Trophoblast cell (in vitro differentiated cells and primary cell): ENCODE measurements at regions not wholly inside any gene's neighbourhood (a gene's known extent, or its start where the extent isn't known, plus 50 kb on each side); places are given as distances from the start of the nearest gene placed in this dataset.
"Not testable (repeated sequence)": the region's sequence is repeated elsewhere in the genome, so short reads cannot be mapped to it uniquely, and the experiment has no call there.

Source experiments
- DNase-seq, 2 donors: peaks; one replicate each; pipeline ENCODE4 v3.0.0-alpha.2; 2016
- H2AFZ ChIP-seq: 2 replicates; pipeline ENCODE4 v1.6.1; 2013; ENCODE audit warnings: low read length, moderate library complexity, mild to moderate bottlenecking; ENCODE audit not compliant: insufficient read depth, poor library complexity
- H2AK5ac ChIP-seq: 2 replicates; pipeline ENCODE4 v1.6.1; 2013; ENCODE audit warnings: mild to moderate bottlenecking, low read length
- H2BK120ac ChIP-seq: 2 replicates; pipeline ENCODE4 v1.6.1; 2013; ENCODE audit warnings: low read length, mild to moderate bottlenecking, moderate library complexity; ENCODE audit not compliant: insufficient read depth, poor library complexity
- H2BK12ac ChIP-seq: 2 replicates; pipeline ENCODE4 v1.6.1; 2013; ENCODE audit warnings: mild to moderate bottlenecking, low read length, moderate library complexity
- H2BK5ac ChIP-seq: 2 replicates; pipeline ENCODE4 v1.6.1; 2013; ENCODE audit warnings: low read length, low read depth, moderate library complexity, mild to moderate bottlenecking; ENCODE audit not compliant: poor library complexity
- H3K14ac ChIP-seq: 2 replicates; pipeline ENCODE4 v1.6.1; 2013; ENCODE audit warnings: mild to moderate bottlenecking, low read length
- H3K18ac ChIP-seq: 2 replicates; pipeline ENCODE4 v1.6.1; 2013; ENCODE audit warnings: mild to moderate bottlenecking, low read length
- H3K23ac ChIP-seq: 2 replicates; pipeline ENCODE4 v1.6.1; 2013; ENCODE audit warnings: low read length
- H3K27ac ChIP-seq: 2 replicates; pipeline ENCODE4 v1.5.1; 2013; ENCODE audit warnings: low read depth, mild to moderate bottlenecking, inconsistent platforms, low read length, moderate library complexity
- H3K27me3 ChIP-seq: 2 replicates; pipeline ENCODE4 v1.6.1; 2013; ENCODE audit warnings: inconsistent platforms, mild to moderate bottlenecking, low read length, moderate library complexity; ENCODE audit not compliant: insufficient read depth
- H3K36me3 ChIP-seq, 2 experiments: 1 replicate in 1 of 2; 2 replicates in 1 of 2; pipeline ENCODE4 v1.6.1; 2013; ENCODE audit warnings: low read length in 2 of 2, mild to moderate bottlenecking in 2 of 2, moderate library complexity in 1 of 2; ENCODE audit not compliant: insufficient read depth in 2 of 2, control insufficient read depth in 1 of 2
- H3K4ac ChIP-seq: 2 replicates; pipeline ENCODE4 v1.6.1; 2013; ENCODE audit warnings: low read depth, mild to moderate bottlenecking, low read length, moderate library complexity
- H3K4me1 ChIP-seq, 2 experiments: 1 replicate in 1 of 2; 2 replicates in 1 of 2; pipeline ENCODE4 v1.6.1; 2013; ENCODE audit warnings: low read length in 2 of 2, mild to moderate bottlenecking in 2 of 2, moderate library complexity in 1 of 2; ENCODE audit not compliant: insufficient read depth in 2 of 2, control insufficient read depth in 1 of 2
- H3K4me2 ChIP-seq: 2 replicates; pipeline ENCODE4 v1.6.1; 2013; ENCODE audit warnings: inconsistent platforms, mild to moderate bottlenecking, low read length, moderate library complexity
- H3K4me3 ChIP-seq: 2 replicates; pipeline ENCODE4 v1.5.1; 2013; ENCODE audit warnings: mild to moderate bottlenecking, low read depth, low read length, inconsistent platforms
- H3K79me1 ChIP-seq: one replicate; pipeline ENCODE4 v1.6.1; 2013; ENCODE audit warnings: low read length
- H3K79me2 ChIP-seq: 2 replicates; pipeline ENCODE4 v1.6.1; 2013; ENCODE audit warnings: low read length, mild to moderate bottlenecking; ENCODE audit not compliant: control insufficient read depth, insufficient read depth, poor library complexity
- H3K9ac ChIP-seq: 2 replicates; pipeline ENCODE4 v1.6.1; 2013; ENCODE audit warnings: mild to moderate bottlenecking, low read length
- H3K9me3 ChIP-seq: 2 replicates; pipeline ENCODE4 v1.6.1; 2013; ENCODE audit warnings: low read depth, mild to moderate bottlenecking, control low read depth, inconsistent platforms, low read length; ENCODE audit not compliant: insufficient read depth
- H4K12ac ChIP-seq: 2 replicates; pipeline ENCODE4 v1.6.1; 2013; ENCODE audit warnings: low read depth, mild to moderate bottlenecking, low read length, moderate library complexity
- H4K8ac ChIP-seq: 2 replicates; pipeline ENCODE4 v1.6.1; 2013; ENCODE audit warnings: low read depth, mild to moderate bottlenecking, low read length, moderate library complexity
- H4K91ac ChIP-seq: one replicate; pipeline ENCODE4 v1.6.1; 2013; ENCODE audit warnings: low read depth, mild to moderate bottlenecking, low read length, moderate library complexity
- WGBS: extraction: QIAGEN DNeasy Blood & Tissue Kit; methylation state at CpG from one replicate; pipeline ENCODE4 v1.1.7; 2013; ENCODE audit warnings: missing lambda C conversion rate; ENCODE audit not compliant: insufficient read length, insufficient coverage; ENCODE audit errors: extremely low coverage; 5-methylcytosine and 5-hydroxymethylcytosine counted together

DNA sequence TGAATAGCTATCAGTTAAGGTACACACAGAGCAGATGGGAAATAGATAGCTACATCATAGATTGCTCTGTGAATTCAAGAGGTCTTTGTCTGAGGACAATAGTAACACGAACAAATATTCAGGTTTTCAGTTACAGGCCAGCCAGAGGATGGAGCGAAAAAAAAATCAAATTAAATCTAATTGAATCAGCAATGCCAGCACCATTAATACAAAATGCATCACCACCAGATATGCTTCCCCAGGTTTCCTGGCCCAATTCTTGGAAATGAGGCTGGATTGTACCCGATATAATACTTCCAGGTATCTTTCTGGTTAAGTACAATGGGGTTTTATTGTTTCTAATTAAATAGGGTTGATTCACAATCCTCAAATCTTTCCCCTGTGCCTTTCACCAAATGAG, 975.8 kb upstream of the AUTS2 start:
- no peak overlapping the region for H3K27ac ChIP-seq
- DNase-seq: no peak
- no peak overlapping the region for H3K4ac ChIP-seq
- no peak overlapping the region for H4K12ac ChIP-seq
- H2AK5ac ChIP-seq: no peak overlapping the region
- H3K36me3 ChIP-seq: no peaks in the 10 kb centered on the region
- H3K14ac ChIP-seq: no peak overlapping the region
- H2BK5ac ChIP-seq: no peak overlapping the region
- no peak overlapping the region for H4K8ac ChIP-seq
- H3K9me3 ChIP-seq: no peaks in the 10 kb centered on the region
- H3K4me1 ChIP-seq: no peaks in the 10 kb centered on the region
- H3K9ac ChIP-seq: no peak overlapping the region
- no CpG with 5 or more reads among the region's 3 CpGs for WGBS
- no peaks in the 10 kb centered on the region for H3K79me1 ChIP-seq
- H2AFZ ChIP-seq: no peak overlapping the region
- no peak overlapping the region for H3K4me2 ChIP-seq
- H2BK120ac ChIP-seq: no peak overlapping the region
- no peak overlapping the region for H3K4me3 ChIP-seq
- no peak overlapping the region for H2BK12ac ChIP-seq
- H4K91ac ChIP-seq: no peak overlapping the region
- no peak overlapping the region for H3K23ac ChIP-seq
- no peaks in the 10 kb centered on the region for H3K79me2 ChIP-seq
- no peak overlapping the region for H3K18ac ChIP-seq
- no peaks in the 10 kb centered on the region for H3K27me3 ChIP-seq

- no peak overlapping the region for H2BK120ac ChIP-seq
Measured at GRCh38 chr7:68623030-68623429, 975.2 kb upstream of the AUTS2 start.

GRCh38 chr7:68627247-68627864, 970.9 kb upstream of the AUTS2 start:
- H2BK5ac ChIP-seq: no peak overlapping the region
- no peak overlapping the region for H3K14ac ChIP-seq
- H2BK12ac ChIP-seq: no peak overlapping the region
- H3K36me3 ChIP-seq: no peaks in the 10 kb centered on the region
- H3K79me2 ChIP-seq: no peaks in the 10 kb centered on the region
- WGBS: no CpG with 5 or more reads among the region's 2 CpGs
- H4K12ac ChIP-seq: no peak overlapping the region
- no peak overlapping the region for H3K18ac ChIP-seq
- no peaks in the 10 kb centered on the region for H3K4me1 ChIP-seq
- no peak overlapping the region for H3K23ac ChIP-seq
- no peaks in the 10 kb centered on the region for H3K9me3 ChIP-seq
- no peak overlapping the region for H3K4me2 ChIP-seq
- no peak overlapping the region for H3K9ac ChIP-seq
- H2AK5ac ChIP-seq: no peak overlapping the region
- no peak overlapping the region for H3K4ac ChIP-seq
- H3K4me3 ChIP-seq: no peak overlapping the region
- H3K27me3 ChIP-seq: no peaks in the 10 kb centered on the region
- no peak overlapping the region for H3K27ac ChIP-seq
- H2BK120ac ChIP-seq: no peak overlapping the region
- H4K8ac ChIP-seq: no peak overlapping the region
- H4K91ac ChIP-seq: no peak overlapping the region
- no peaks in the 10 kb centered on the region for H3K79me1 ChIP-seq
- H2AFZ ChIP-seq: no peak overlapping the region
- DNase-seq: no peak

More at GRCh38 chr7:68623030-68623429, 975.2 kb upstream of the AUTS2 start:
- no peak overlapping the region for H2BK5ac ChIP-seq
- H3K36me3 ChIP-seq: no peaks in the 10 kb centered on the region
- no peak overlapping the region for H3K4me2 ChIP-seq
- no peaks in the 10 kb centered on the region for H3K79me2 ChIP-seq
- DNase-seq: no peak
- no peaks in the 10 kb centered on the region for H3K9me3 ChIP-seq
- H2AFZ ChIP-seq: no peak overlapping the region
- H4K12ac ChIP-seq: no peak overlapping the region
- H3K27me3 ChIP-seq: no peaks in the 10 kb centered on the region
- no peak overlapping the region for H2AK5ac ChIP-seq
- no peak overlapping the region for H3K18ac ChIP-seq
- no peak overlapping the region for H3K23ac ChIP-seq
- no peak overlapping the region for H4K91ac ChIP-seq
- no peak overlapping the region for H3K4ac ChIP-seq
- H3K4me1 ChIP-seq: no peaks in the 10 kb centered on the region
- H3K27ac ChIP-seq: no peak overlapping the region
- H3K4me3 ChIP-seq: no peak overlapping the region
- no peaks in the 10 kb centered on the region for H3K79me1 ChIP-seq
- no CpG with 5 or more reads among the region's 1 CpG for WGBS
- no peak overlapping the region for H4K8ac ChIP-seq
- no peak overlapping the region for H2BK12ac ChIP-seq
- H3K14ac ChIP-seq: no peak overlapping the region
- H3K9ac ChIP-seq: no peak overlapping the region

- not testable (repeated sequence) for H3K18ac ChIP-seq, H2BK120ac ChIP-seq, H3K79me2 ChIP-seq, H3K4ac ChIP-seq, H4K12ac ChIP-seq, H2AK5ac ChIP-seq, H3K4me1 ChIP-seq, H3K79me1 ChIP-seq, H3K27me3 ChIP-seq, H3K23ac ChIP-seq, H3K4me2 ChIP-seq, H4K8ac ChIP-seq, H4K91ac ChIP-seq, H3K9ac ChIP-seq, H3K36me3 ChIP-seq, DNase-seq, H3K27ac ChIP-seq, H3K4me3 ChIP-seq, H2BK12ac ChIP-seq, H2AFZ ChIP-seq, H2BK5ac ChIP-seq, H3K14ac ChIP-seq, H3K9me3 ChIP-seq
- WGBS: no CpG with 5 or more reads among the region's 3 CpGs
Measured at GRCh38 chr7:68630914-68631313, 967.4 kb upstream of the AUTS2 start.
